HCT116 (cell line): ENCODE measurements at regions not wholly inside any gene's neighbourhood (a gene's known extent, or its start where the extent isn't known, plus 50 kb on each side); places are given as distances from the start of the nearest gene placed in this dataset.
"Not testable (repeated sequence)": the region's sequence is repeated elsewhere in the genome, so short reads cannot be mapped to it uniquely, and the experiment has no call there.

Experiments used
- ATAC-seq: fragments of 200-7000 bp; cut with Tn5 transposase; 2 replicates; pipeline ENCODE4 v1.9.1; 2020; ENCODE audit warnings: mild to moderate bottlenecking, moderate library complexity
- BruUV-seq: library from RNA; stranded (reverse); fragments of 400-500 nt; replicated peaks from 2 replicates; lab custom pipeline; 2021; lab: Mats Ljungman, UMichigan
- CTCF ChIA-PET: fragments of 300-600 bp; sonication (Branson Sonifier 250); formaldehyde crosslinking; loops from one replicate; lab custom pipeline; 2021; ENCODE audit warnings: antibody characterized with exemption; lab: Charles Lee
- POLR2A ChIA-PET: fragments of 300-600, 350-600 bp; sonication (Branson Sonifier 250); formaldehyde crosslinking; loops from one replicate; lab custom pipeline; 2021; ENCODE audit warnings: antibody characterized with exemption; lab: Charles Lee
- RAD21 ChIA-PET, 2 experiments: fragments of 300-600 bp; sonication (Branson Sonifier 250); formaldehyde crosslinking; loops; one replicate each; lab custom pipeline; 2023; ENCODE audit warnings: low total read pairs in 2 of 2; ENCODE audit not compliant: uncharacterized antibody in 2 of 2, unreplicated experiment in 2 of 2, low non-redundant PET in 1 of 2; lab: Charles Lee
- DNase-seq: peaks from one replicate; pipeline ENCODE4 v3.0.0-alpha.2; 2010; ENCODE audit warnings: low read depth, low spot score
- H2AFZ ChIP-seq: fragments of 200-600 bp; shearing (Covaris generic), sonication (generic); 2 replicates; pipeline ENCODE4 v1.6.1; 2017; ENCODE audit warnings: low read depth, mixed run types, mixed read lengths, antibody characterized with exemption, low read length; ENCODE audit not compliant: poor library complexity, severe bottlenecking
- H3K27ac ChIP-seq: 2 replicates; pipeline ENCODE4 v1.5.1; 2012; ENCODE audit warnings: low read depth, low read length
- H3K27me3 ChIP-seq: fragments of 200-600 bp; sonication (generic); 2 replicates; pipeline ENCODE4 v1.6.1; 2016; ENCODE audit warnings: mixed run types, low read length, mixed read lengths; ENCODE audit not compliant: insufficient read depth
- H3K36me3 ChIP-seq, 2 experiments: fragments of 200-500 bp in 1 of 2; fragments of 200-600 bp in 1 of 2; sonication (Bioruptor generic) in 1 of 2; sonication (generic) in 1 of 2; 2 replicates each; pipeline versions ENCODE4 v1.5.1 to v1.6.1; 2014 to 2016; ENCODE audit warnings: low read length in 2 of 2, inconsistent platforms in 1 of 2, mixed read lengths in 1 of 2, mixed run types in 1 of 2; ENCODE audit not compliant: insufficient read depth in 2 of 2, control insufficient read depth in 1 of 2
- H3K4me1 ChIP-seq, 2 experiments: fragments of 200-600 bp in 1 of 2; sonication (generic) in 1 of 2; 2 replicates each; pipeline versions ENCODE4 v1.5.1 to v1.6.1; 2012 to 2017; ENCODE audit warnings: low read length in 2 of 2, inconsistent platforms in 1 of 2, mild to moderate bottlenecking in 1 of 2, mixed read lengths in 1 of 2, mixed run types in 1 of 2, moderate library complexity in 1 of 2; ENCODE audit not compliant: insufficient read depth in 2 of 2, control insufficient read depth in 1 of 2
- H3K4me2 ChIP-seq: fragments of 200-600 bp; sonication (generic); 2 replicates; pipeline ENCODE4 v1.6.1; 2017; ENCODE audit warnings: mixed run types, low read length, mixed read lengths
- H3K4me3 ChIP-seq, 2 experiments: fragments of 200-600 bp in 1 of 2; sonication (generic) in 1 of 2; replicated peaks in 1 of 2; 2 replicates each; pipeline ENCODE4 v1.5.1; 2011 to 2016; ENCODE audit warnings: low read length in 2 of 2, control low read depth in 1 of 2, low read depth in 1 of 2, mild to moderate bottlenecking in 1 of 2, mixed read lengths in 1 of 2, mixed run types in 1 of 2
- H3K79me2 ChIP-seq: fragments of 200-600 bp; sonication (generic); 2 replicates; pipeline ENCODE4 v1.6.1; 2017; ENCODE audit warnings: mild to moderate bottlenecking, mixed run types, low read length, moderate library complexity, mixed read lengths; ENCODE audit not compliant: insufficient read depth
- H3K9ac ChIP-seq: fragments of 200-600 bp; sonication (generic); 2 replicates; pipeline ENCODE4 v1.6.1; 2016; ENCODE audit warnings: low read length, mixed read lengths
- H3K9me2 ChIP-seq: fragments of 200-600 bp; sonication (generic), shearing (Covaris generic); 2 replicates; pipeline ENCODE4 v1.6.1; 2017; ENCODE audit warnings: mixed run types, mild to moderate bottlenecking, moderate library complexity; ENCODE audit not compliant: insufficient read depth
- H3K9me3 ChIP-seq, 2 experiments: fragments of 200-500 bp in 1 of 2; fragments of 200-600 bp in 1 of 2; sonication (Bioruptor generic) in 1 of 2; sonication (generic) in 1 of 2; 2 replicates each; pipeline ENCODE4 v1.6.1; 2014 to 2017; ENCODE audit warnings: low read length in 2 of 2, mixed read lengths in 2 of 2, inconsistent platforms in 1 of 2, low read depth in 1 of 2, mild to moderate bottlenecking in 1 of 2, mixed run types in 1 of 2, moderate library complexity in 1 of 2; ENCODE audit not compliant: control insufficient read depth in 1 of 2, insufficient read depth in 1 of 2
- H4K20me1 ChIP-seq: fragments of 200-600 bp; sonication (generic), shearing (Covaris generic); 2 replicates; pipeline ENCODE4 v1.6.1; 2017; ENCODE audit warnings: mixed run types, mild to moderate bottlenecking, moderate library complexity; ENCODE audit not compliant: insufficient read depth
- CBX3 ChIP-seq: IDR thresholded peaks from 2 replicates; pipeline ENCODE4 v1.6.1; 2012; ENCODE audit warnings: low read depth
- POLR2A ChIP-seq: IDR thresholded peaks from 2 replicates; pipeline ENCODE4 v1.7.0; 2011; ENCODE audit warnings: borderline replicate concordance; ENCODE audit not compliant: insufficient read depth, insufficient read length; ENCODE audit errors: extremely low read depth
- ZFX ChIP-seq: fragments of 450-650 bp; IDR thresholded peaks from 2 replicates; pipeline ENCODE4 v1.6.1; 2017
- intact Hi-C: fragments of 100-400 bp; cut with micrococcal nuclease; formaldehyde crosslinking; loops from 2 replicates; pipeline ENCODE4 v1.10.0; 2022
- TF ChIP-seq, protein P1 (sequence below), 3 experiments: fragments of 200-600 bp in 1 of 3; sonication (generic) in 1 of 3; IDR thresholded peaks in 2 of 3; conservative IDR thresholded peaks in 1 of 3; 2 replicates each; pipeline ENCODE4 v1.5.1; 2012 to 2017; ENCODE audit warnings: low read depth in 2 of 3, low read length in 2 of 3, antibody characterized with exemption in 1 of 3, borderline replicate concordance in 1 of 3, control low read depth in 1 of 3, mild to moderate bottlenecking in 1 of 3, mixed read lengths in 1 of 3, mixed run types in 1 of 3, moderate library complexity in 1 of 3; ENCODE audit not compliant: insufficient read depth in 1 of 3
- TF ChIP-seq, protein P2 (sequence below): IDR thresholded peaks from 2 replicates; pipeline ENCODE4 v1.6.1; 2012

GRCh38 chr12:102281231-102281630 lies 83.6 kb upstream of the PMCH start (continued):
- TF ChIP-seq POLR2A: no peak
- TF ChIP-seq, protein P1, sequence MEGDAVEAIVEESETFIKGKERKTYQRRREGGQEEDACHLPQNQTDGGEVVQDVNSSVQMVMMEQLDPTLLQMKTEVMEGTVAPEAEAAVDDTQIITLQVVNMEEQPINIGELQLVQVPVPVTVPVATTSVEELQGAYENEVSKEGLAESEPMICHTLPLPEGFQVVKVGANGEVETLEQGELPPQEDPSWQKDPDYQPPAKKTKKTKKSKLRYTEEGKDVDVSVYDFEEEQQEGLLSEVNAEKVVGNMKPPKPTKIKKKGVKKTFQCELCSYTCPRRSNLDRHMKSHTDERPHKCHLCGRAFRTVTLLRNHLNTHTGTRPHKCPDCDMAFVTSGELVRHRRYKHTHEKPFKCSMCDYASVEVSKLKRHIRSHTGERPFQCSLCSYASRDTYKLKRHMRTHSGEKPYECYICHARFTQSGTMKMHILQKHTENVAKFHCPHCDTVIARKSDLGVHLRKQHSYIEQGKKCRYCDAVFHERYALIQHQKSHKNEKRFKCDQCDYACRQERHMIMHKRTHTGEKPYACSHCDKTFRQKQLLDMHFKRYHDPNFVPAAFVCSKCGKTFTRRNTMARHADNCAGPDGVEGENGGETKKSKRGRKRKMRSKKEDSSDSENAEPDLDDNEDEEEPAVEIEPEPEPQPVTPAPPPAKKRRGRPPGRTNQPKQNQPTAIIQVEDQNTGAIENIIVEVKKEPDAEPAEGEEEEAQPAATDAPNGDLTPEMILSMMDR (IDR thresholded peaks at IDR 0.05 in 2 of 3, conservative IDR thresholded peaks at IDR 0.05 in 1 of 3; ENCODE audit: borderline replicate concordance in 1 of 3, insufficient read depth in 1 of 3, low read depth in 2 of 3, low read length in 2 of 3): no peak
- no peak for TF ChIP-seq CBX3
- TF ChIP-seq ZFX: no peak
- TF ChIP-seq, protein P2, sequence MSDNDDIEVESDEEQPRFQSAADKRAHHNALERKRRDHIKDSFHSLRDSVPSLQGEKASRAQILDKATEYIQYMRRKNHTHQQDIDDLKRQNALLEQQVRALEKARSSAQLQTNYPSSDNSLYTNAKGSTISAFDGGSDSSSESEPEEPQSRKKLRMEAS: no peak

GRCh38 chr12:102255687-102256086 lies 58.1 kb upstream of the PMCH start:
- BruUV-seq, H4K20me1 ChIP-seq, ATAC-seq, H3K9ac ChIP-seq, intact Hi-C loops, H3K9me3 ChIP-seq, H3K4me1 ChIP-seq, H2AFZ ChIP-seq, RAD21 ChIA-PET, DNase-seq, H3K27ac ChIP-seq, H3K9me2 ChIP-seq, H3K79me2 ChIP-seq, POLR2A ChIA-PET, H3K27me3 ChIP-seq, H3K36me3 ChIP-seq, H3K4me2 ChIP-seq, CTCF ChIA-PET, H3K4me3 ChIP-seq: not testable (repeated sequence)

- POLR2A ChIA-PET, H3K36me3 ChIP-seq, CTCF ChIA-PET, H3K4me3 ChIP-seq, intact Hi-C loops, BruUV-seq, H3K9me3 ChIP-seq, H3K9me2 ChIP-seq, RAD21 ChIA-PET, ATAC-seq, H4K20me1 ChIP-seq, H3K27ac ChIP-seq, H3K4me1 ChIP-seq, H3K79me2 ChIP-seq, H3K4me2 ChIP-seq, H3K27me3 ChIP-seq, DNase-seq, H2AFZ ChIP-seq, H3K9ac ChIP-seq: not testable (repeated sequence)
These were observed 53.4 kb upstream of the PMCH start for GRCh38 chr12:102251005-102251404.
